ENCODE measurements at regions not wholly inside any gene's neighbourhood (a gene's known extent, or its start where the extent isn't known, plus 50 kb on each side); places are given as distances from the start of the nearest gene placed in this dataset.

DNA sequence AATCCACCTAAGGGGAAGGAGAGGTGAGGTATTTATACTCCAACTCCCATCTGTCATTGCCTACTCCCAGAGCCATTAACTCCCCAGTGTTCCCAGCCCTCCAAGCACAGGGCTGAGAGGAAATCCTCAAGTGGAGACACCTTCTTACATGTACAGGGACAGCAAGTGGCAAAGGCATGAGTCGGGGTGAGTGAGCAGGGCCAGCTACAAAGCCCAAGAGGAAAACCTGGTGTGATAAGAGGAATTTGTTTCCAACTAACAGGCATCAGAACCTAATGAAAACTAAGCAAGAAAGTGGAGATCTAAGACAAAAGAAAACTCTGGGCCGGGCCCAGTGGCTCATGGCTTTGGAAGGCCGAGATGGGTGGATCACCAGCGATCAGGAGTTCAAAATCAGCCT lies 70.0 kb upstream of the SRSF6 start:
- H4K20me1 ChIP-seq (ENCODE audit: low read length) = no peaks in the 10 kb centered on the region
- H3K27me3 ChIP-seq (ENCODE audit: low read length) = peaks cover 34% of the 10 kb centered on the region
- no peak overlapping the region for H3K27ac ChIP-seq (ENCODE audit: low read length)
- H3K4me2 ChIP-seq (ENCODE audit: low read length) = no peak overlapping the region
- no peaks in the 10 kb centered on the region for H3K9me3 ChIP-seq (ENCODE audit: low read length)
- DNase-seq = no peak
- H3K9ac ChIP-seq (ENCODE audit: low read length) = no peak overlapping the region
- BruUV-seq (replicated peaks) = no TSS peak
- TF ChIP-seq EZH2 (IDR thresholded peaks at IDR 0.05; ENCODE audit: low read length, unreplicated experiment) (no peak), EZH2phosphoT487 (IDR thresholded peaks at IDR 0.05; ENCODE audit: borderline replicate concordance, low read length) (no peak)
- TF ChIP-seq, protein P1, sequence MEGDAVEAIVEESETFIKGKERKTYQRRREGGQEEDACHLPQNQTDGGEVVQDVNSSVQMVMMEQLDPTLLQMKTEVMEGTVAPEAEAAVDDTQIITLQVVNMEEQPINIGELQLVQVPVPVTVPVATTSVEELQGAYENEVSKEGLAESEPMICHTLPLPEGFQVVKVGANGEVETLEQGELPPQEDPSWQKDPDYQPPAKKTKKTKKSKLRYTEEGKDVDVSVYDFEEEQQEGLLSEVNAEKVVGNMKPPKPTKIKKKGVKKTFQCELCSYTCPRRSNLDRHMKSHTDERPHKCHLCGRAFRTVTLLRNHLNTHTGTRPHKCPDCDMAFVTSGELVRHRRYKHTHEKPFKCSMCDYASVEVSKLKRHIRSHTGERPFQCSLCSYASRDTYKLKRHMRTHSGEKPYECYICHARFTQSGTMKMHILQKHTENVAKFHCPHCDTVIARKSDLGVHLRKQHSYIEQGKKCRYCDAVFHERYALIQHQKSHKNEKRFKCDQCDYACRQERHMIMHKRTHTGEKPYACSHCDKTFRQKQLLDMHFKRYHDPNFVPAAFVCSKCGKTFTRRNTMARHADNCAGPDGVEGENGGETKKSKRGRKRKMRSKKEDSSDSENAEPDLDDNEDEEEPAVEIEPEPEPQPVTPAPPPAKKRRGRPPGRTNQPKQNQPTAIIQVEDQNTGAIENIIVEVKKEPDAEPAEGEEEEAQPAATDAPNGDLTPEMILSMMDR (conservative IDR thresholded peaks at IDR 0.05; ENCODE audit: low read depth, low read length) = no peak
- intact Hi-C loops (cut with micrococcal nuclease) = no loop called here
- H3F3A ChIP-seq (ENCODE audit: low read length, unreplicated experiment) = no peaks in the 10 kb centered on the region
- no peak overlapping the region for H2AFZ ChIP-seq (ENCODE audit: low read length)
- H3K4me3 ChIP-seq (ENCODE audit: low read length) = no peak overlapping the region
- H3K79me2 ChIP-seq (ENCODE audit: low read length) = no peaks in the 10 kb centered on the region
- no peaks in the 10 kb centered on the region for H3K9me2 ChIP-seq (replicated peaks; ENCODE audit: low read length)
- ChIA-PET POLR2A (ENCODE audit: unreplicated experiment) (no interaction called here), CTCF (no interaction called here)
- no peaks in the 10 kb centered on the region for H3K36me3 ChIP-seq (ENCODE audit: low read depth, low read length)
- H3K4me1 ChIP-seq (ENCODE audit: insufficient read depth, low read length) = no peaks in the 10 kb centered on the region
- no peak for ATAC-seq

- H3K4me3 ChIP-seq (ENCODE audit: low read length) = no peak overlapping the region
- H3K79me2 ChIP-seq (ENCODE audit: low read length) = no peaks in the 10 kb centered on the region
- H3K9me3 ChIP-seq (ENCODE audit: low read length) = no peaks in the 10 kb centered on the region
- no peak overlapping the region for H3K27ac ChIP-seq (ENCODE audit: low read length)
- TF ChIP-seq EZH2phosphoT487 (IDR thresholded peaks at IDR 0.05; ENCODE audit: borderline replicate concordance, low read length) (no peak), EZH2 (IDR thresholded peaks at IDR 0.05; ENCODE audit: low read length, unreplicated experiment) (no peak)
- TF ChIP-seq, protein P1 (conservative IDR thresholded peaks at IDR 0.05; ENCODE audit: low read depth, low read length) = no peak
- H3K27me3 ChIP-seq (ENCODE audit: low read length) = peaks cover 32% of the 10 kb centered on the region
- H3K4me2 ChIP-seq (ENCODE audit: low read length) = no peak overlapping the region
- no peak overlapping the region for H3K9ac ChIP-seq (ENCODE audit: low read length)
- no peaks in the 10 kb centered on the region for H3F3A ChIP-seq (ENCODE audit: low read length, unreplicated experiment)
- ChIA-PET POLR2A (ENCODE audit: unreplicated experiment) (no interaction called here), CTCF (no interaction called here)
- no peak overlapping the region for H2AFZ ChIP-seq (ENCODE audit: low read length)
- no TSS peak for BruUV-seq (replicated peaks)
- ATAC-seq (no peak), DNase-seq (no peak)
- no peaks in the 10 kb centered on the region for H4K20me1 ChIP-seq (ENCODE audit: low read length)
- no peaks in the 10 kb centered on the region for H3K9me2 ChIP-seq (replicated peaks; ENCODE audit: low read length)
- intact Hi-C loops (cut with micrococcal nuclease) = no loop called here
- no peaks in the 10 kb centered on the region for H3K4me1 ChIP-seq (ENCODE audit: insufficient read depth, low read length)
- no peaks in the 10 kb centered on the region for H3K36me3 ChIP-seq (ENCODE audit: low read depth, low read length)
These were observed 70.8 kb upstream of the SRSF6 start for GRCh38 chr20:43386878-43387277.

DNA sequence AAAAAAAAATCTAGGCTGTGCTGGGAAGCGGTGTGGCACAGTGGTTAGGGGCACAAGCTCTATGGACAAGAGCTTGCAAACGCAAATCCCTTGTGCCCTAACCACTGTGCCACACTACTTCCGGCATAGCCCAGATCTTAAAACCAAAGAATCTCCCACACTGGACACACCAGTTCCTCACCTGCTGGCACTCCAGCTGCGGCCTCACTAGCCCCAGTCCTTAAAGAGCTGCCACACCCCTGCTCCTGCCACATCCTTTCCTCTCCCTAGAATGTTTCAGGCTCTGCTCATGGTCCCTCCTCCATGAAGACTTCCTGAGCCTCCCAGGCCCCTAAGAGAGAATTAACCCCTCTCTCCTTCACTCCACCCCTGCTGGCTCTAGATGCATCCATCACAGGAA lies 71.8 kb upstream of the SRSF6 start:
- Histone ChIP-seq H3K36me3 (ENCODE audit: low read depth, low read length) (no peaks in the 10 kb centered on the region), H3K9me3 (ENCODE audit: low read length) (no peaks in the 10 kb centered on the region), H3F3A (ENCODE audit: low read length, unreplicated experiment) (no peaks in the 10 kb centered on the region), H3K27me3 (ENCODE audit: low read length) (peaks cover 28% of the 10 kb centered on the region), H3K27ac (ENCODE audit: low read length) (no peak overlapping the region), H3K79me2 (ENCODE audit: low read length) (no peaks in the 10 kb centered on the region), H3K4me1 (ENCODE audit: insufficient read depth, low read length) (no peaks in the 10 kb centered on the region), H3K9me2 (replicated peaks; ENCODE audit: low read length) (no peaks in the 10 kb centered on the region), H3K9ac (ENCODE audit: low read length) (no peak overlapping the region), H3K4me3 (ENCODE audit: low read length) (no peak overlapping the region), H2AFZ (ENCODE audit: low read length) (no peak overlapping the region), H4K20me1 (ENCODE audit: low read length) (no peaks in the 10 kb centered on the region), H3K4me2 (ENCODE audit: low read length) (no peak overlapping the region)
- TF ChIP-seq EZH2 (IDR thresholded peaks at IDR 0.05; ENCODE audit: low read length, unreplicated experiment) (no peak), EZH2phosphoT487 (IDR thresholded peaks at IDR 0.05; ENCODE audit: borderline replicate concordance, low read length) (no peak)
- TF ChIP-seq, protein P1 (conservative IDR thresholded peaks at IDR 0.05; ENCODE audit: low read depth, low read length) = no peak
- DNase-seq (no peak), ATAC-seq (no peak)
- ChIA-PET POLR2A (ENCODE audit: unreplicated experiment) (no interaction called here), CTCF (no interaction called here)
- no TSS peak for BruUV-seq (replicated peaks)
- intact Hi-C loops (cut with micrococcal nuclease) = no loop called here
